ENCODE measurements at regions not wholly inside any gene's neighbourhood (a gene's known extent, or its start where the extent isn't known, plus 50 kb on each side); places are given as distances from the start of the nearest gene placed in this dataset.

GRCh38 chr2:176536439-176537133 is 267.3 kb downstream of the MTX2 start:
- Histone ChIP-seq H3K4me3 (ENCODE audit: low read depth, low read length) (no peak overlapping the region), H3K9me3 (ENCODE audit: severe bottlenecking) (no peaks in the 10 kb centered on the region), H3K36me3 (no peaks in the 10 kb centered on the region), H3K27ac (no peak overlapping the region), H3K27me3 (ENCODE audit: insufficient read depth, low read depth, severe bottlenecking) (peaks cover 47% of the 10 kb centered on the region)
- TF ChIP-seq CTCF (IDR thresholded peaks at IDR 0.05; ENCODE audit: low read depth, low read length), result no peak
- no peak for DNase-seq

- TF ChIP-seq CTCF (IDR thresholded peaks at IDR 0.05; ENCODE audit: low read depth, low read length), result no peak
- H3K27ac ChIP-seq, result no peak overlapping the region
- H3K36me3 ChIP-seq, result no peaks in the 10 kb centered on the region
- no peak overlapping the region for H3K4me3 ChIP-seq (ENCODE audit: low read depth, low read length)
- no peak for DNase-seq
- H3K27me3 ChIP-seq (ENCODE audit: insufficient read depth, low read depth, severe bottlenecking), result peaks cover 36% of the 10 kb centered on the region
- H3K9me3 ChIP-seq (ENCODE audit: severe bottlenecking), result no peaks in the 10 kb centered on the region
Measured at GRCh38 chr2:176537932-176538331, 268.7 kb downstream of the MTX2 start.

GRCh38 chr2:176540995-176541394 is 271.8 kb downstream of the MTX2 start:
- Histone ChIP-seq H3K9me3 (ENCODE audit: severe bottlenecking) (no peaks in the 10 kb centered on the region), H3K27ac (no peak overlapping the region), H3K36me3 (no peaks in the 10 kb centered on the region), H3K4me3 (ENCODE audit: low read depth, low read length) (no peak overlapping the region), H3K27me3 (ENCODE audit: insufficient read depth, low read depth, severe bottlenecking) (peaks cover 26% of the 10 kb centered on the region)
- TF ChIP-seq CTCF (IDR thresholded peaks at IDR 0.05; ENCODE audit: low read depth, low read length), result no peak
- no peak for DNase-seq

GRCh38 chr2:176542476-176542875 is 273.2 kb downstream of the MTX2 start:
- H3K27ac ChIP-seq, result no peak overlapping the region

GRCh38 chr2:176544557-176544956 is 275.3 kb downstream of the MTX2 start:
- Histone ChIP-seq H3K36me3 (no peaks in the 10 kb centered on the region), H3K27me3 (ENCODE audit: insufficient read depth, low read depth, severe bottlenecking) (peaks cover 43% of the 10 kb centered on the region), H3K4me3 (ENCODE audit: low read depth, low read length) (no peak overlapping the region), H3K27ac (no peak overlapping the region), H3K9me3 (ENCODE audit: severe bottlenecking) (no peaks in the 10 kb centered on the region)
- no peak for DNase-seq
- no peak for TF ChIP-seq CTCF (IDR thresholded peaks at IDR 0.05; ENCODE audit: low read depth, low read length)

More at GRCh38 chr2:176542476-176542875, 273.2 kb downstream of the MTX2 start:
- Histone ChIP-seq H3K4me3 (ENCODE audit: low read depth, low read length) (no peak overlapping the region), H3K36me3 (no peaks in the 10 kb centered on the region), H3K9me3 (ENCODE audit: severe bottlenecking) (no peaks in the 10 kb centered on the region), H3K27me3 (ENCODE audit: insufficient read depth, low read depth, severe bottlenecking) (peaks cover 33% of the 10 kb centered on the region)
- DNase-seq, result no peak
- TF ChIP-seq CTCF (IDR thresholded peaks at IDR 0.05; ENCODE audit: low read depth, low read length), result no peak

All from WERI-Rb-1 (cell line).